ENCODE measurements at regions not wholly inside any gene's neighbourhood (a gene's known extent, or its start where the extent isn't known, plus 50 kb on each side); places are given as distances from the start of the nearest gene placed in this dataset.

GRCh38 chr15:94929282-94929681, 697.9 kb downstream of the MCTP2 start:
- no peak for TF ChIP-seq FOXJ3 (CRISPR knock-in tag; IDR thresholded peaks at IDR 0.05)
- TF ChIP-seq CTCF (IDR thresholded peaks at IDR 0.05): no peak
- no peak for TF ChIP-seq EP300 (IDR thresholded peaks at IDR 0.05; ENCODE audit: borderline replicate concordance in 1 of 2, low read depth in 1 of 2, low read length in 1 of 2)
- TF ChIP-seq SIN3A (IDR thresholded peaks at IDR 0.05; ENCODE audit: borderline replicate concordance, low read depth, low read length): no peak
- TF ChIP-seq RAD21 (IDR thresholded peaks at IDR 0.05; ENCODE audit: low read length): no peak
- no peak for TF ChIP-seq JUND (IDR thresholded peaks at IDR 0.05)
- TF ChIP-seq IRF3 (IDR thresholded peaks at IDR 0.05; ENCODE audit: low read depth, low read length): no peak
- no peak for TF ChIP-seq POLR2AphosphoS5 (IDR thresholded peaks at IDR 0.05; ENCODE audit: low read depth, low read length)
- TF ChIP-seq PBX3 (IDR thresholded peaks at IDR 0.05): no peak
- TF ChIP-seq RXRA (IDR thresholded peaks at IDR 0.05; ENCODE audit: borderline replicate concordance, low read depth): no peak
- no peak for TF ChIP-seq REST (IDR thresholded peaks at IDR 0.05; ENCODE audit: low read depth, low read length)
- TF ChIP-seq TCF12 (IDR thresholded peaks at IDR 0.05): no peak
- no peak for TF ChIP-seq TEAD4 (IDR thresholded peaks at IDR 0.05; ENCODE audit: borderline replicate concordance, insufficient read depth)
- no peak for TF ChIP-seq SMC3 (IDR thresholded peaks at IDR 0.05; ENCODE audit: low read depth, low read length)
